GM12878 (cell line): ENCODE measurements at regions not wholly inside any gene's neighbourhood (a gene's known extent, or its start where the extent isn't known, plus 50 kb on each side); places are given as distances from the start of the nearest gene placed in this dataset.

ENCODE experiments used
- ATAC-seq: fragments of 200-7000 bp; cut with Tn5 transposase; 3 replicates; pipeline ENCODE4 v1.9.1; 2020; ENCODE audit warnings: mild to moderate bottlenecking, moderate library complexity
- BruUV-seq: library from RNA; stranded (reverse); fragments of 400-500 nt; replicated peaks from 2 replicates; lab custom pipeline; 2021; lab: Mats Ljungman, UMichigan
- CTCF ChIA-PET: fragments of 300-600 bp; sonication (Branson Sonifier 250); formaldehyde crosslinking; extraction: SDS; loops from one replicate; lab custom pipeline; 2021; ENCODE audit warnings: inconsistent platforms; lab: Yijun Ruan, JAX
- POLR2A ChIA-PET: fragments of 350-600 bp; formaldehyde crosslinking; extraction: SDS; loops from one replicate; lab custom pipeline; 2021; ENCODE audit warnings: inconsistent platforms; lab: Charles Lee
- RAD21 ChIA-PET: fragments of 300-600 bp; sonication (Branson Sonifier 250); formaldehyde crosslinking; loops from one replicate; lab custom pipeline; 2023; ENCODE audit warnings: antibody characterized with exemption; ENCODE audit not compliant: unreplicated experiment; lab: Charles Lee
- SMC1A ChIA-PET: fragments of 300-600 bp; sonication (Branson Sonifier 250); formaldehyde crosslinking; loops from one replicate; lab custom pipeline; 2023; ENCODE audit not compliant: unreplicated experiment, uncharacterized antibody; lab: Charles Lee
- DNase-seq: peaks from one replicate; pipeline ENCODE4 v3.0.0-alpha.2; 2011; ENCODE audit warnings: low read depth, low spot score
- FAIRE-seq: peaks from 3 replicates; lab custom pipeline; 2011; peaks lifted over from hg19 to GRCh38; lab: Jason Lieb, UNC
- H2AFZ ChIP-seq: 2 replicates; pipeline ENCODE4 v1.6.0; 2011; ENCODE audit warnings: low read depth, low read length, control low read depth; ENCODE audit not compliant: control insufficient read depth
- H3K27ac ChIP-seq: 2 replicates; pipeline ENCODE4 v1.5.1; 2011; ENCODE audit warnings: control low read depth; ENCODE audit not compliant: control insufficient read depth, insufficient read depth
- H3K27me3 ChIP-seq, 2 experiments: replicated peaks in 1 of 2; 2 replicates each; pipeline versions ENCODE4 v1.6.0 to v1.6.1; 2011; ENCODE audit warnings: low read length in 1 of 2; ENCODE audit not compliant: control insufficient read depth in 2 of 2, insufficient read depth in 2 of 2
- H3K36me3 ChIP-seq, 2 experiments: 2 replicates each; pipeline ENCODE4 v1.5.1; 2011; ENCODE audit warnings: low read length in 1 of 2; ENCODE audit not compliant: control insufficient read depth in 2 of 2, insufficient read depth in 2 of 2
- H3K4me1 ChIP-seq: 2 replicates; pipeline ENCODE4 v1.6.1; 2011; ENCODE audit warnings: mild to moderate bottlenecking, low read length, moderate library complexity, mixed read lengths; ENCODE audit not compliant: control insufficient read depth, insufficient read depth
- H3K4me2 ChIP-seq: 2 replicates; pipeline ENCODE4 v1.6.0; 2011; ENCODE audit warnings: control low read depth; ENCODE audit not compliant: control insufficient read depth, insufficient read depth
- H3K4me3 ChIP-seq: fragments of 200-600 bp; sonication (generic); 2 replicates; pipeline ENCODE4 v1.5.1; 2016
- H3K79me2 ChIP-seq: 2 replicates; pipeline ENCODE4 v1.6.0; 2011; ENCODE audit warnings: low read length; ENCODE audit not compliant: control insufficient read depth, insufficient read depth
- H3K9ac ChIP-seq: 2 replicates; pipeline ENCODE4 v1.8.0; 2011; ENCODE audit warnings: low read length, control low read depth, mixed read lengths; ENCODE audit not compliant: control insufficient read depth, insufficient read depth
- H3K9me3 ChIP-seq: replicated peaks from 3 replicates; pipeline ENCODE4 v1.5.1; 2011; ENCODE audit warnings: mild to moderate bottlenecking, low read length; ENCODE audit not compliant: control insufficient read depth, insufficient read depth
- H4K20me1 ChIP-seq: 2 replicates; pipeline ENCODE4 v1.6.0; 2011; ENCODE audit not compliant: control insufficient read depth, insufficient read depth
- BACH1 ChIP-seq: fragments of 450-650 bp; IDR thresholded peaks from 2 replicates; pipeline ENCODE4 v1.6.1; 2017; ENCODE audit warnings: mild to moderate bottlenecking, borderline replicate concordance
- BRCA1 ChIP-seq: IDR thresholded peaks from 2 replicates; pipeline ENCODE4 v1.6.1; 2011; ENCODE audit warnings: low read depth, low read length, improper control_type of control experiment
- CBX3 ChIP-seq: fragments of 200-600 bp; sonication (generic); IDR thresholded peaks from 2 replicates; pipeline ENCODE4 v1.6.1; 2016; ENCODE audit warnings: low read depth, borderline replicate concordance
- GATAD2B ChIP-seq: fragments of 450-650 bp; conservative IDR thresholded peaks from 2 replicates; pipeline ENCODE4 v1.6.1; 2017; ENCODE audit warnings: low read depth, mild to moderate bottlenecking, moderate library complexity
- IRF4 ChIP-seq: IDR thresholded peaks from 2 replicates; pipeline ENCODE4 v1.6.1; 2011; ENCODE audit warnings: low read depth, low read length
- MYC ChIP-seq: IDR thresholded peaks from 2 replicates; pipeline ENCODE4 v1.6.1; 2011; ENCODE audit warnings: mild to moderate bottlenecking, low read length, moderate library complexity, inconsistent platforms; ENCODE audit not compliant: insufficient read depth, insufficient replicate concordance, insufficient read length, severe bottlenecking
- PAX5 ChIP-seq: IDR thresholded peaks from 2 replicates; pipeline ENCODE4 v1.6.1; 2011; ENCODE audit warnings: low read depth, low read length, borderline replicate concordance
- PKNOX1 ChIP-seq: fragments of 450-650 bp; IDR thresholded peaks from 2 replicates; pipeline ENCODE4 v1.6.1; 2016; ENCODE audit warnings: mild to moderate bottlenecking
- POLR2AphosphoS5 ChIP-seq: IDR thresholded peaks from 2 replicates; pipeline ENCODE4 v1.6.1; 2011; ENCODE audit warnings: mild to moderate bottlenecking, low read length, inconsistent platforms
- RCOR1 ChIP-seq: conservative IDR thresholded peaks from 2 replicates; pipeline ENCODE4 v1.6.1; 2012; ENCODE audit warnings: low read depth, low read length, improper control_type of control experiment
- RUNX3 ChIP-seq: IDR thresholded peaks from 2 replicates; pipeline ENCODE4 v1.6.1; 2012; ENCODE audit warnings: low read length, inconsistent platforms
- SMC3 ChIP-seq: IDR thresholded peaks from 2 replicates; pipeline ENCODE4 v1.6.1; 2011; ENCODE audit warnings: low read length, improper control_type of control experiment, borderline replicate concordance
- USF1 ChIP-seq: IDR thresholded peaks from 2 replicates; pipeline ENCODE4 v1.6.1; 2011; ENCODE audit warnings: borderline replicate concordance, low read depth, mild to moderate bottlenecking, moderate library complexity, mixed read lengths, low read length; ENCODE audit not compliant: insufficient read depth; ENCODE audit errors: extremely low read length
- YBX1 ChIP-seq: fragments of 450-650 bp; IDR thresholded peaks from 2 replicates; pipeline ENCODE4 v1.6.1; 2016; ENCODE audit warnings: antibody characterized with exemption
- ZNF24 ChIP-seq: fragments of 450-650 bp; IDR thresholded peaks from 2 replicates; pipeline ENCODE4 v1.6.1; 2017; ENCODE audit warnings: antibody characterized with exemption, mild to moderate bottlenecking
- WGBS: methylation state at CpG from one replicate; pipeline ENCODE4 v1.1.6; 2016; ENCODE audit warnings: low lambda C conversion rate; ENCODE audit not compliant: insufficient replicate concordance, insufficient coverage; ENCODE audit errors: missing lambda C conversion rate; 5-methylcytosine and 5-hydroxymethylcytosine counted together
- in situ Hi-C: fragments of 300-500 bp; cut with MboI; formaldehyde crosslinking; loops from 9 replicates; pipeline ENCODE4 v1.14.3; 2018; ENCODE audit warnings: mixed read lengths
- intact Hi-C: fragments of 100-400 bp; cut with micrococcal nuclease; formaldehyde crosslinking; loops from one replicate; pipeline ENCODE4 v1.14.2; 2022; ENCODE audit not compliant: unreplicated experiment
- TF ChIP-seq, protein P1 (sequence below): fragments of 450-650 bp; IDR thresholded peaks from 2 replicates; pipeline ENCODE4 v1.6.1; 2017; ENCODE audit warnings: mild to moderate bottlenecking, moderate library complexity
- TF ChIP-seq, protein P2 (sequence below): fragments of 450-650 bp; IDR thresholded peaks from 2 replicates; pipeline ENCODE4 v1.6.1; 2018; ENCODE audit warnings: borderline replicate concordance, mild to moderate bottlenecking; ENCODE audit not compliant: partially characterized antibody

GRCh38 chr1:22252251-22252650, 109.4 kb upstream of the WNT4 start:
- RAD21 ChIA-PET = no interaction called here
- CTCF ChIA-PET = no interaction called here
- no peaks in the 10 kb centered on the region for H3K9me3 ChIP-seq
- TF ChIP-seq, protein P1, sequence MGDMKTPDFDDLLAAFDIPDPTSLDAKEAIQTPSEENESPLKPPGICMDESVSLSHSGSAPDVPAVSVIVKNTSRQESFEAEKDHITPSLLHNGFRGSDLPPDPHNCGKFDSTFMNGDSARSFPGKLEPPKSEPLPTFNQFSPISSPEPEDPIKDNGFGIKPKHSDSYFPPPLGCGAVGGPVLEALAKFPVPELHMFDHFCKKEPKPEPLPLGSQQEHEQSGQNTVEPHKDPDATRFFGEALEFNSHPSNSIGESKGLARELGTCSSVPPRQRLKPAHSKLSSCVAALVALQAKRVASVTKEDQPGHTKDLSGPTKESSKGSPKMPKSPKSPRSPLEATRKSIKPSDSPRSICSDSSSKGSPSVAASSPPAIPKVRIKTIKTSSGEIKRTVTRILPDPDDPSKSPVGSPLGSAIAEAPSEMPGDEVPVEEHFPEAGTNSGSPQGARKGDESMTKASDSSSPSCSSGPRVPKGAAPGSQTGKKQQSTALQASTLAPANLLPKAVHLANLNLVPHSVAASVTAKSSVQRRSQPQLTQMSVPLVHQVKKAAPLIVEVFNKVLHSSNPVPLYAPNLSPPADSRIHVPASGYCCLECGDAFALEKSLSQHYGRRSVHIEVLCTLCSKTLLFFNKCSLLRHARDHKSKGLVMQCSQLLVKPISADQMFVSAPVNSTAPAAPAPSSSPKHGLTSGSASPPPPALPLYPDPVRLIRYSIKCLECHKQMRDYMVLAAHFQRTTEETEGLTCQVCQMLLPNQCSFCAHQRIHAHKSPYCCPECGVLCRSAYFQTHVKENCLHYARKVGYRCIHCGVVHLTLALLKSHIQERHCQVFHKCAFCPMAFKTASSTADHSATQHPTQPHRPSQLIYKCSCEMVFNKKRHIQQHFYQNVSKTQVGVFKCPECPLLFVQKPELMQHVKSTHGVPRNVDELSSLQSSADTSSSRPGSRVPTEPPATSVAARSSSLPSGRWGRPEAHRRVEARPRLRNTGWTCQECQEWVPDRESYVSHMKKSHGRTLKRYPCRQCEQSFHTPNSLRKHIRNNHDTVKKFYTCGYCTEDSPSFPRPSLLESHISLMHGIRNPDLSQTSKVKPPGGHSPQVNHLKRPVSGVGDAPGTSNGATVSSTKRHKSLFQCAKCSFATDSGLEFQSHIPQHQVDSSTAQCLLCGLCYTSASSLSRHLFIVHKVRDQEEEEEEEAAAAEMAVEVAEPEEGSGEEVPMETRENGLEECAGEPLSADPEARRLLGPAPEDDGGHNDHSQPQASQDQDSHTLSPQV = no peak
- TF ChIP-seq PKNOX1 = no peak
- no peak for TF ChIP-seq MYC
- no peak for TF ChIP-seq GATAD2B
- no peak for TF ChIP-seq BACH1
- no peak for TF ChIP-seq USF1
- no peak for TF ChIP-seq IRF4
- no peak for TF ChIP-seq CBX3
- TF ChIP-seq PAX5 = no peak
- no peak for TF ChIP-seq SMC3
- TF ChIP-seq ZNF24 = no peak
- no peak for TF ChIP-seq POLR2AphosphoS5
- TF ChIP-seq RCOR1 = no peak
- no peak for TF ChIP-seq RUNX3
- TF ChIP-seq BRCA1 = no peak
- TF ChIP-seq YBX1 = no peak
- TF ChIP-seq, protein P2, sequence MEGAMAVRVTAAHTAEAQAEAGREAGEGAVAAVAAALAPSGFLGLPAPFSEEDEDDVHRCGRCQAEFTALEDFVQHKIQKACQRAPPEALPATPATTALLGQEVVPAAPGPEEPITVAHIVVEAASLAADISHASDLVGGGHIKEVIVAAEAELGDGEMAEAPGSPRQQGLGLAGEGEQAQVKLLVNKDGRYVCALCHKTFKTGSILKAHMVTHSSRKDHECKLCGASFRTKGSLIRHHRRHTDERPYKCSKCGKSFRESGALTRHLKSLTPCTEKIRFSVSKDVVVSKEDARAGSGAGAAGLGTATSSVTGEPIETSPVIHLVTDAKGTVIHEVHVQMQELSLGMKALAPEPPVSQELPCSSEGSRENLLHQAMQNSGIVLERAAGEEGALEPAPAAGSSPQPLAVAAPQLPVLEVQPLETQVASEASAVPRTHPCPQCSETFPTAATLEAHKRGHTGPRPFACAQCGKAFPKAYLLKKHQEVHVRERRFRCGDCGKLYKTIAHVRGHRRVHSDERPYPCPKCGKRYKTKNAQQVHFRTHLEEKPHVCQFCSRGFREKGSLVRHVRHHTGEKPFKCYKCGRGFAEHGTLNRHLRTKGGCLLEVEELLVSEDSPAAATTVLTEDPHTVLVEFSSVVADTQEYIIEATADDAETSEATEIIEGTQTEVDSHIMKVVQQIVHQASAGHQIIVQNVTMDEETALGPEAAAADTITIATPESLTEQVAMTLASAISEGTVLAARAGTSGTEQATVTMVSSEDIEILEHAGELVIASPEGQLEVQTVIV = no peak
- WGBS = 24% methylated on average over 17 of the region's 17 CpGs
- no peaks in the 10 kb centered on the region for H4K20me1 ChIP-seq
- H3K4me3 ChIP-seq = no peak overlapping the region
- no peak overlapping the region for H2AFZ ChIP-seq
- no peak overlapping the region for H3K4me2 ChIP-seq
- H3K27me3 ChIP-seq = peaks cover 0 to 8% of the 10 kb centered on the region in 2 experiments; a peak in 3 of 4 replicates
- no peaks in the 10 kb centered on the region for H3K36me3 ChIP-seq
- H3K27ac ChIP-seq = no peak overlapping the region
- no TSS peak for BruUV-seq
- DNase-seq (no peak), FAIRE-seq (no peak), ATAC-seq (no peak)
- intact Hi-C loops = no loop called here
- no peaks in the 10 kb centered on the region for H3K79me2 ChIP-seq
- H3K9ac ChIP-seq = no peak overlapping the region
- SMC1A ChIA-PET = no interaction called here
- POLR2A ChIA-PET = no interaction called here
- in situ Hi-C loops = no loop called here
- H3K4me1 ChIP-seq = no peaks in the 10 kb centered on the region
